OCI-LY3 (cell line): ENCODE measurements at regions not wholly inside any gene's neighbourhood (a gene's known extent, or its start where the extent isn't known, plus 50 kb on each side); places are given as distances from the start of the nearest gene placed in this dataset.

ENCODE experiments used
- H2AFZ ChIP-seq: fragments of 200-600, 300-600 bp; shearing (Covaris generic); 2 replicates; pipeline ENCODE4 v1.6.0; 2014; ENCODE audit warnings: antibody characterized with exemption, low read depth, low read length
- H3K27ac ChIP-seq: fragments of 200-600, 300-600 bp; sonication (generic); 2 replicates; pipeline ENCODE4 v1.5.1; 2014; ENCODE audit warnings: mild to moderate bottlenecking, low read length, moderate library complexity, mixed read lengths
- H3K27me3 ChIP-seq: fragments of 200-600, 300-600 bp; sonication (generic); 2 replicates; pipeline ENCODE4 v1.6.1; 2014; ENCODE audit warnings: low read depth, low read length, mixed read lengths
- H3K36me3 ChIP-seq: fragments of 200-600, 300-600 bp; sonication (generic); replicated peaks from 2 replicates; pipeline ENCODE3; 2014; ENCODE audit warnings: low read depth, low read length, mixed read lengths
- H3K4me1 ChIP-seq: fragments of 300-600, 200-600 bp; sonication (generic); 2 replicates; pipeline ENCODE4 v1.6.1; 2014; ENCODE audit warnings: low read length, mixed read lengths
- H3K4me2 ChIP-seq: fragments of 200-600, 300-600 bp; sonication (generic); 2 replicates; pipeline ENCODE4 v1.6.1; 2014; ENCODE audit warnings: low read length, mixed read lengths
- H3K4me3 ChIP-seq: fragments of 300-600, 200-600 bp; sonication (generic); 2 replicates; pipeline ENCODE4 v1.5.1; 2014; ENCODE audit warnings: antibody characterized with exemption, mild to moderate bottlenecking, low read length, moderate library complexity
- H3K79me2 ChIP-seq: fragments of 300-600, 200-600 bp; shearing (Covaris generic); 2 replicates; pipeline ENCODE4 v1.6.1; 2014; ENCODE audit warnings: mild to moderate bottlenecking, low read length, mixed read lengths
- H3K9ac ChIP-seq: fragments of 300-600, 200-600 bp; shearing (Covaris generic); 2 replicates; pipeline ENCODE4 v1.6.0; 2014; ENCODE audit warnings: mild to moderate bottlenecking, low read length, moderate library complexity
- H3K9me3 ChIP-seq: fragments of 200-600, 300-600 bp; shearing (Covaris generic); 2 replicates; pipeline ENCODE4 v1.6.1; 2014; ENCODE audit warnings: low read length, mixed read lengths; ENCODE audit not compliant: insufficient read depth
- H4K20me1 ChIP-seq: fragments of 200-600, 300-600 bp; sonication (generic); 2 replicates; pipeline ENCODE4 v1.6.1; 2016; ENCODE audit warnings: low read length, mixed read lengths; ENCODE audit not compliant: insufficient read depth
- EZH2phosphoT487 ChIP-seq: fragments of 200-600 bp; shearing (Covaris generic); IDR thresholded peaks from 2 replicates; pipeline ENCODE4 v1.6.1; 2018; ENCODE audit warnings: antibody characterized with exemption, mixed run types, low read depth
- TF ChIP-seq, protein P1 (sequence below): fragments of 200-600, 300-600 bp; sonication (generic); IDR thresholded peaks from 2 replicates; pipeline ENCODE4 v1.5.1; 2014; ENCODE audit warnings: antibody characterized with exemption, low read length, low read depth

DNA sequence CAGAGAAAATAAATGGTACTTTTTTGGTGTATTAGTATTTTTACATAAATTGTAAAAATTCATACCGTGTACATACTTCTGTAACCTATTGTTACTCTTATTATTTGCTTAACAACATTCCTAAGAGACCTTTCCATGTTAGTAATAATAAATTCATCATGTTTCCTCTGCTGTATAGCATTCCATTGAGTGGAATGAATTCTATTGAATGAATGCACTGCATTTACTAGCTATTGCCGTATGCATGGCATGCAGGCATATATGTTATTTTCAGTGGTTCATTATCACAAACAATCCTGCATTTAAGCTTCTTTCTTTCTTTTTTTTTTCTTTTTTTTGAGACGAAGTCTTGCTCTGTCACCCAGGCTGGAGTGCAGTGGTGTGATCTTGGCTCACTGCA is 137.6 kb upstream of the TBX3 start:
- TF ChIP-seq, protein P1, sequence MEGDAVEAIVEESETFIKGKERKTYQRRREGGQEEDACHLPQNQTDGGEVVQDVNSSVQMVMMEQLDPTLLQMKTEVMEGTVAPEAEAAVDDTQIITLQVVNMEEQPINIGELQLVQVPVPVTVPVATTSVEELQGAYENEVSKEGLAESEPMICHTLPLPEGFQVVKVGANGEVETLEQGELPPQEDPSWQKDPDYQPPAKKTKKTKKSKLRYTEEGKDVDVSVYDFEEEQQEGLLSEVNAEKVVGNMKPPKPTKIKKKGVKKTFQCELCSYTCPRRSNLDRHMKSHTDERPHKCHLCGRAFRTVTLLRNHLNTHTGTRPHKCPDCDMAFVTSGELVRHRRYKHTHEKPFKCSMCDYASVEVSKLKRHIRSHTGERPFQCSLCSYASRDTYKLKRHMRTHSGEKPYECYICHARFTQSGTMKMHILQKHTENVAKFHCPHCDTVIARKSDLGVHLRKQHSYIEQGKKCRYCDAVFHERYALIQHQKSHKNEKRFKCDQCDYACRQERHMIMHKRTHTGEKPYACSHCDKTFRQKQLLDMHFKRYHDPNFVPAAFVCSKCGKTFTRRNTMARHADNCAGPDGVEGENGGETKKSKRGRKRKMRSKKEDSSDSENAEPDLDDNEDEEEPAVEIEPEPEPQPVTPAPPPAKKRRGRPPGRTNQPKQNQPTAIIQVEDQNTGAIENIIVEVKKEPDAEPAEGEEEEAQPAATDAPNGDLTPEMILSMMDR, result no peak
- no peaks in the 10 kb centered on the region for H3K9me3 ChIP-seq
- no peak overlapping the region for H3K4me2 ChIP-seq

GRCh38 chr12:114820796-114821195 is 136.8 kb upstream of the TBX3 start:
- no peak overlapping the region for H3K9ac ChIP-seq
- no peaks in the 10 kb centered on the region for H3K36me3 ChIP-seq
- no peaks in the 10 kb centered on the region for H3K4me1 ChIP-seq
- no peak overlapping the region for H3K4me2 ChIP-seq
- no peaks in the 10 kb centered on the region for H4K20me1 ChIP-seq
- no peak overlapping the region for H3K4me3 ChIP-seq
- H3K79me2 ChIP-seq, result no peaks in the 10 kb centered on the region
- H3K27me3 ChIP-seq, result no peaks in the 10 kb centered on the region
- TF ChIP-seq EZH2phosphoT487, result no peak
- TF ChIP-seq, protein P1, result no peak
- H2AFZ ChIP-seq, result no peak overlapping the region
- no peaks in the 10 kb centered on the region for H3K9me3 ChIP-seq
- H3K27ac ChIP-seq, result no peak overlapping the region

More for the DNA sequence above, 137.6 kb upstream of the TBX3 start:
- Histone ChIP-seq H4K20me1 (no peaks in the 10 kb centered on the region), H3K4me3 (no peak overlapping the region), H3K9ac (no peak overlapping the region), H3K27ac (no peak overlapping the region), H2AFZ (no peak overlapping the region), H3K36me3 (no peaks in the 10 kb centered on the region), H3K79me2 (no peaks in the 10 kb centered on the region), H3K27me3 (no peaks in the 10 kb centered on the region), H3K4me1 (no peaks in the 10 kb centered on the region)

DNA sequence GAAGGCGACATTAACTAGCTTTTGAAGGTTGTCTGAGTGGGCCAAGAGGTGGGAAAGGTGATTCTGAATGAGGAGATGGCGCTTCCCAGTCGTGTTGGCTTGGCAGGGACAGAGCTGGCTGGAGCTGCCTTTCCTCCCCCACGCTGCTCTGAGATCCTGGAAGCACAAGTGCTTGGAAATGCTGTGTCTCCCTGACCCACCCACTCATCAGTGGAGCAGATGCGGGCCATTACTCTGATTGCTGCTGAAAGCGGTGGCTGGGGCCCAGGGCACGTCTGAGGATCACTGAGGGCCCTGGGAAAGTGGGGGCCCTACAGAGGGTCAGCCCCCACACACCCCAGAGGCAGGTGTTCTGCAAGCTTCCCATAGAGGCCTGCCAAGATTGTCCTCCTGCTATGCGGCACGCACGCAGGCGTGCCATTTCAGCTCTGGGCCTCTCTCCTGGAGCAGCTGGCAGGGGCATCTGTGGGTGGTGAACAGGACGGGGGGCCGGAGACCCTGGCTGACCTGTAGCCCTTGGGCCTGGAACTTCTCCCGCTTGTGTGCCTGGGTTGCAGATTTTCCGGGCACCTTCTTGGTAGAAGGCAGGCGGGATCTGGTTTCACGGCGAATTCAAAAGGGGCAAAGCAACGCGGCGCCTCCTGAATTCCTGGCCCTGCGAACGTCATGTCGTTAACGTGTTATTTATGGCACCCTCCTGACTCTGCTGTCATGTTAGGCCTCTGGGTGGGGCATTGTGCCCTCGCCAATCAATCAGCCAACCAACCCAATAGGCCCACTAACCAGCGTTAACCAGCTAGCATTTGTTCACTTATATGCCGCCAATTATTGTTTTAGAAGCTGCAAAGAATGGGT is 133.8 kb upstream of the TBX3 start:
- H3K4me3 ChIP-seq, result no peak overlapping the region
- H3K27ac ChIP-seq, result no peak overlapping the region
- no peaks in the 10 kb centered on the region for H3K27me3 ChIP-seq
- TF ChIP-seq, protein P1, result no peak
- H3K36me3 ChIP-seq, result no peaks in the 10 kb centered on the region
- no peak overlapping the region for H3K4me2 ChIP-seq
- no peaks in the 10 kb centered on the region for H3K79me2 ChIP-seq
- H3K9ac ChIP-seq, result no peak overlapping the region
- H2AFZ ChIP-seq, result no peak overlapping the region
- no peaks in the 10 kb centered on the region for H4K20me1 ChIP-seq
- H3K4me1 ChIP-seq, result no peaks in the 10 kb centered on the region
- no peaks in the 10 kb centered on the region for H3K9me3 ChIP-seq

GRCh38 chr12:114815026-114815795 is 131.2 kb upstream of the TBX3 start:
- Histone ChIP-seq H2AFZ (no peak overlapping the region), H3K4me2 (no peak overlapping the region), H3K4me3 (no peak overlapping the region), H3K4me1 (no peaks in the 10 kb centered on the region), H3K79me2 (no peaks in the 10 kb centered on the region), H3K36me3 (no peaks in the 10 kb centered on the region), H3K27me3 (no peaks in the 10 kb centered on the region), H3K27ac (no peak overlapping the region), H4K20me1 (no peaks in the 10 kb centered on the region), H3K9me3 (no peaks in the 10 kb centered on the region), H3K9ac (no peak overlapping the region)
- no peak for TF ChIP-seq EZH2phosphoT487
- TF ChIP-seq, protein P1, result no peak
